ENCODE measurements at regions not wholly inside any gene's neighbourhood (a gene's known extent, or its start where the extent isn't known, plus 50 kb on each side); places are given as distances from the start of the nearest gene placed in this dataset.

GRCh38 chr6:97645757-97646156 is 362.7 kb upstream of the MMS22L start:
- TF ChIP-seq, protein P1, sequence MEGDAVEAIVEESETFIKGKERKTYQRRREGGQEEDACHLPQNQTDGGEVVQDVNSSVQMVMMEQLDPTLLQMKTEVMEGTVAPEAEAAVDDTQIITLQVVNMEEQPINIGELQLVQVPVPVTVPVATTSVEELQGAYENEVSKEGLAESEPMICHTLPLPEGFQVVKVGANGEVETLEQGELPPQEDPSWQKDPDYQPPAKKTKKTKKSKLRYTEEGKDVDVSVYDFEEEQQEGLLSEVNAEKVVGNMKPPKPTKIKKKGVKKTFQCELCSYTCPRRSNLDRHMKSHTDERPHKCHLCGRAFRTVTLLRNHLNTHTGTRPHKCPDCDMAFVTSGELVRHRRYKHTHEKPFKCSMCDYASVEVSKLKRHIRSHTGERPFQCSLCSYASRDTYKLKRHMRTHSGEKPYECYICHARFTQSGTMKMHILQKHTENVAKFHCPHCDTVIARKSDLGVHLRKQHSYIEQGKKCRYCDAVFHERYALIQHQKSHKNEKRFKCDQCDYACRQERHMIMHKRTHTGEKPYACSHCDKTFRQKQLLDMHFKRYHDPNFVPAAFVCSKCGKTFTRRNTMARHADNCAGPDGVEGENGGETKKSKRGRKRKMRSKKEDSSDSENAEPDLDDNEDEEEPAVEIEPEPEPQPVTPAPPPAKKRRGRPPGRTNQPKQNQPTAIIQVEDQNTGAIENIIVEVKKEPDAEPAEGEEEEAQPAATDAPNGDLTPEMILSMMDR (IDR thresholded peaks at IDR 0.05; ENCODE audit: unreplicated experiment) = no peak
- CTCF ChIA-PET = no interaction called here
- intact Hi-C loops (cut with micrococcal nuclease; ENCODE audit: unreplicated experiment) = loop anchor here (5.0 kb wide), 1 partner anchor 323 kb away; no protein-coding TSS in a partner anchor
- Mint-ChIP-seq H3K4me1 (ENCODE audit: low read depth, unreplicated experiment) (no peaks in the 10 kb centered on the region), H3K27me3 (ENCODE audit: unreplicated experiment) (no peaks in the 10 kb centered on the region), H3K36me3 (ENCODE audit: insufficient read depth, unreplicated experiment) (no peaks in the 10 kb centered on the region), H3K4me3 (ENCODE audit: low read depth, unreplicated experiment) (no peak overlapping the region), H3K9me3 (ENCODE audit: low read depth, unreplicated experiment) (no peaks in the 10 kb centered on the region), H3K27ac (ENCODE audit: unreplicated experiment) (no peak overlapping the region)
- DNase-seq = no peak
- BruUV-seq (replicated peaks) = no TSS peak

DNA sequence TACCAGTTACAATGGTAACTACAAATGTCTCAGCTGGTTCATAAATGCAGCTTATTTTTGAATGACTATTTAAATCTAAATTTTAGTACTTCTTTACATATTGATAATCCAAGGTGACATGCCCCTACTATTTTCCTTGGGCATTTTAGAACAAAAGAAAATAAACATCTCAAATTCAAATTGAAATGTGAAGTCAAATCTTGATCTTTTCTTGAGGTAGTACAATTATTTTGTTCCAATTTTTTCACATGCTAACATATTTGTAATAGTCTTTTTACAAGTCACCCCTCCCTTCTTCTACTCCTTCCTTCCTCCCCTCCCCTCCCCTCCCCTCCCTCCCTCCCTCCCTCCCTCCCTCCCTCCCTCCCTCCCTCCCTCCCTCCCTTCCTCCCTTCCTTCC is 370.1 kb upstream of the MMS22L start:
- Mint-ChIP-seq H3K9me3 (ENCODE audit: low read depth, unreplicated experiment) (no peaks in the 10 kb centered on the region), H3K4me3 (ENCODE audit: low read depth, unreplicated experiment) (no peak overlapping the region), H3K27ac (ENCODE audit: unreplicated experiment) (no peak overlapping the region), H3K27me3 (ENCODE audit: unreplicated experiment) (no peaks in the 10 kb centered on the region), H3K4me1 (ENCODE audit: low read depth, unreplicated experiment) (no peaks in the 10 kb centered on the region), H3K36me3 (ENCODE audit: insufficient read depth, unreplicated experiment) (no peaks in the 10 kb centered on the region)
- BruUV-seq (replicated peaks) = no TSS peak
- no peak for DNase-seq
- CTCF ChIA-PET = no interaction called here
- intact Hi-C loops (cut with micrococcal nuclease; ENCODE audit: unreplicated experiment) = no loop called here
- TF ChIP-seq, protein P1 (IDR thresholded peaks at IDR 0.05; ENCODE audit: unreplicated experiment) = no peak

DNA sequence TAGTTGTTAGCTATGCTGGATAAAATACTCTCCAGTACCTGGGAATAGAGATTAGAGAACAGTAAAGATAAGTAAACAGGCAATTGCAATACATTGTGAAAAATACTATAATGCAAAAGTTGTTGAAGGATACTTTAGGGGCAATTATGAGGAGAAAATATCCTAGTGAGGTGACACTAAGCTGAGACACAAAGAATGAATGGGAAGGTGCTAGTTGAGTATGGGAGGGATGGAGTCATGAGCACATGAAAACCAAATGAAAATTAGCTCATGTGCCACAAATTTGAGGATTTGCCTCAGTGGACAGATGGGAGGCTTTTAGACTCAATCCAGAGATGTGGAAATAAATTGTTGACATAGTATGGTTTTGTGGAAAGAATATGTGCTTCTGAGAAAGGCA is 370.5 kb upstream of the MMS22L start:
- Mint-ChIP-seq H3K9me3 (ENCODE audit: low read depth, unreplicated experiment) (no peaks in the 10 kb centered on the region), H3K27ac (ENCODE audit: unreplicated experiment) (no peak overlapping the region), H3K27me3 (ENCODE audit: unreplicated experiment) (no peaks in the 10 kb centered on the region), H3K36me3 (ENCODE audit: insufficient read depth, unreplicated experiment) (no peaks in the 10 kb centered on the region), H3K4me1 (ENCODE audit: low read depth, unreplicated experiment) (no peaks in the 10 kb centered on the region), H3K4me3 (ENCODE audit: low read depth, unreplicated experiment) (no peak overlapping the region)
- no TSS peak for BruUV-seq (replicated peaks)
- DNase-seq = no peak
- TF ChIP-seq, protein P1 (IDR thresholded peaks at IDR 0.05; ENCODE audit: unreplicated experiment) = no peak
- CTCF ChIA-PET = no interaction called here
- intact Hi-C loops (cut with micrococcal nuclease; ENCODE audit: unreplicated experiment) = no loop called here

DNA sequence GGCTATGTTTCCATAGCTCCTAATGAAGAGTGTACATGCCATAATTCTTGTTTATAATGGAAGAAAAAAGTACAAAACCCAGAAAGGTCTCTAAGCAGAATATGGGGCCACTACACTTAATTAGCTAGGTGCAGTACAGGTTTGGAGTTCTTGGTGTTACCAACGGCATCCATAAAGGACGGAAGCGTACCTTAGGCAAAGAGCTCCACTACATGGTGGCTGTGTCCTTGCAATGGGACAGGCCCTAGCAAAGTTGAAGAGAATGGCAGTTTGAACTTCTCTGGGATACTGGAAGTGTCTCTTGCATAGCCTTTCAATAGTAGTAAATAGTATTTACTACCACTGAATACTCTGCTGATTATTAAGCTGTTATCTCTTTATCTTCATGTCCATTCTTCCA is 371.7 kb upstream of the MMS22L start:
- Mint-ChIP-seq H3K27ac (ENCODE audit: unreplicated experiment) (no peak overlapping the region), H3K4me1 (ENCODE audit: low read depth, unreplicated experiment) (no peaks in the 10 kb centered on the region), H3K9me3 (ENCODE audit: low read depth, unreplicated experiment) (no peaks in the 10 kb centered on the region), H3K36me3 (ENCODE audit: insufficient read depth, unreplicated experiment) (no peaks in the 10 kb centered on the region), H3K4me3 (ENCODE audit: low read depth, unreplicated experiment) (no peak overlapping the region), H3K27me3 (ENCODE audit: unreplicated experiment) (no peaks in the 10 kb centered on the region)
- DNase-seq = no peak
- CTCF ChIA-PET = no interaction called here
- intact Hi-C loops (cut with micrococcal nuclease; ENCODE audit: unreplicated experiment) = no loop called here
- TF ChIP-seq, protein P1 (IDR thresholded peaks at IDR 0.05; ENCODE audit: unreplicated experiment) = no peak
- BruUV-seq (replicated peaks) = no TSS peak

GRCh38 chr6:97656236-97656635 is 373.2 kb upstream of the MMS22L start:
- Mint-ChIP-seq H3K27me3 (ENCODE audit: unreplicated experiment) (no peaks in the 10 kb centered on the region), H3K4me1 (ENCODE audit: low read depth, unreplicated experiment) (peaks cover 2% of the 10 kb centered on the region), H3K9me3 (ENCODE audit: low read depth, unreplicated experiment) (no peaks in the 10 kb centered on the region), H3K36me3 (ENCODE audit: insufficient read depth, unreplicated experiment) (no peaks in the 10 kb centered on the region), H3K27ac (ENCODE audit: unreplicated experiment) (no peak overlapping the region), H3K4me3 (ENCODE audit: low read depth, unreplicated experiment) (no peak overlapping the region)
- intact Hi-C loops (cut with micrococcal nuclease; ENCODE audit: unreplicated experiment) = no loop called here
- no TSS peak for BruUV-seq (replicated peaks)
- TF ChIP-seq, protein P1 (IDR thresholded peaks at IDR 0.05; ENCODE audit: unreplicated experiment) = no peak
- DNase-seq = no peak
- CTCF ChIA-PET = no interaction called here

Measured in Calu3 (cell line).